HEK293 (cell line): ENCODE measurements at regions not wholly inside any gene's neighbourhood (a gene's known extent, or its start where the extent isn't known, plus 50 kb on each side); places are given as distances from the start of the nearest gene placed in this dataset.

Source experiments
- CTCF ChIA-PET: fragments of 350-600 bp; formaldehyde crosslinking; extraction: SDS; loops from one replicate; lab custom pipeline; 2021; ENCODE audit warnings: antibody characterized with exemption; lab: Yijun Ruan, JAX
- POLR2A ChIA-PET: fragments of 300-600 bp; formaldehyde crosslinking; extraction: SDS; loops from one replicate; lab custom pipeline; 2020; ENCODE audit warnings: antibody characterized with exemption, inconsistent platforms; lab: Yijun Ruan, JAX
- H3K27ac ChIP-seq: fragments of 200-500 bp; sonication (Bioruptor generic); 2 replicates; pipeline ENCODE4 v1.5.1; 2014; ENCODE audit warnings: low read depth, low read length, control low read depth, inconsistent platforms; ENCODE audit errors: extremely low read depth
- H3K36me3 ChIP-seq, 2 experiments: fragments of 200-500 bp in 1 of 2; sonication (Bioruptor generic) in 1 of 2; 1 replicate in 1 of 2; 2 replicates in 1 of 2; pipeline ENCODE4 v1.5.1; 2014 to 2017; ENCODE audit warnings: inconsistent platforms in 2 of 2, low read length in 2 of 2; ENCODE audit not compliant: control insufficient read depth in 2 of 2, insufficient read depth in 1 of 2
- H3K4me1 ChIP-seq: fragments of 200-500 bp; sonication (Bioruptor generic); 2 replicates; pipeline ENCODE4 v1.5.1; 2014; ENCODE audit warnings: mild to moderate bottlenecking, low read length, inconsistent platforms; ENCODE audit not compliant: control insufficient read depth, insufficient read depth
- H3K4me3 ChIP-seq: 2 replicates; pipeline ENCODE4 v1.5.1; 2011; ENCODE audit warnings: low read depth, mild to moderate bottlenecking, control low read depth, low read length, moderate library complexity
- H3K9me3 ChIP-seq: fragments of 200-500 bp; sonication (Bioruptor generic); 2 replicates; pipeline ENCODE4 v1.5.1; 2014; ENCODE audit warnings: low read depth, low read length, inconsistent platforms; ENCODE audit not compliant: control insufficient read depth, insufficient read depth
- BCL11B ChIP-seq: fragments of 450-650 bp; formaldehyde crosslinking; IDR thresholded peaks from 2 replicates; pipeline ENCODE4 v1.5.1; 2016; ENCODE audit warnings: low read depth, missing biosample characterization, missing genetic modification characterization
- GLI4 ChIP-seq: fragments of 450-650 bp; formaldehyde crosslinking; IDR thresholded peaks from 2 replicates; pipeline ENCODE4 v1.5.1; 2016; ENCODE audit warnings: missing biosample characterization, missing genetic modification characterization
- HOXC10 ChIP-seq: sonication (generic); formaldehyde crosslinking; IDR thresholded peaks from 2 replicates; pipeline ENCODE4 v1.8.1; 2023; ENCODE audit warnings: mild to moderate bottlenecking, missing genetic modification reagents
- KLF1 ChIP-seq: fragments of 450-650 bp; formaldehyde crosslinking; IDR thresholded peaks from 2 replicates; pipeline ENCODE4 v1.5.1; 2016; ENCODE audit warnings: missing biosample characterization, missing genetic modification characterization
- KLF10 ChIP-seq: fragments of 450-650 bp; IDR thresholded peaks from 2 replicates; pipeline ENCODE4 v1.5.1; 2018; ENCODE audit warnings: missing biosample characterization, mild to moderate bottlenecking, missing genetic modification characterization
- KLF8 ChIP-seq: fragments of 450-650 bp; formaldehyde crosslinking; IDR thresholded peaks from 2 replicates; pipeline ENCODE4 v1.5.1; 2016; ENCODE audit warnings: missing biosample characterization, missing genetic modification characterization
- MZF1 ChIP-seq: fragments of 450-650 bp; formaldehyde crosslinking; IDR thresholded peaks from 2 replicates; pipeline ENCODE4 v1.5.1; 2017; ENCODE audit warnings: missing biosample characterization, missing genetic modification characterization, borderline replicate concordance
- SETDB1 ChIP-seq: IDR thresholded peaks from one replicate; pipeline ENCODE4 v1.6.1; 2017; ENCODE audit warnings: mild to moderate bottlenecking, low read length, moderate library complexity, mixed read lengths; ENCODE audit not compliant: insufficient read length
- ZBTB1 ChIP-seq: fragments of 450-650 bp; formaldehyde crosslinking; IDR thresholded peaks from 2 replicates; pipeline ENCODE4 v1.5.1; 2016; ENCODE audit warnings: missing biosample characterization, missing genetic modification characterization
- ZFP3 ChIP-seq: fragments of 450-650 bp; formaldehyde crosslinking; IDR thresholded peaks from 2 replicates; pipeline ENCODE4 v1.5.1; 2016; ENCODE audit warnings: low read depth, missing biosample characterization, missing genetic modification characterization
- ZFP69B ChIP-seq: fragments of 450-650 bp; formaldehyde crosslinking; IDR thresholded peaks from 2 replicates; pipeline ENCODE4 v1.5.1; 2016; ENCODE audit warnings: missing biosample characterization, missing genetic modification characterization
- ZNF121 ChIP-seq: fragments of 450-650 bp; formaldehyde crosslinking; IDR thresholded peaks from 2 replicates; pipeline ENCODE4 v1.5.1; 2016; ENCODE audit warnings: missing biosample characterization, missing genetic modification characterization
- ZNF133 ChIP-seq: fragments of 450-650 bp; formaldehyde crosslinking; IDR thresholded peaks from 2 replicates; pipeline ENCODE4 v1.5.1; 2016; ENCODE audit warnings: missing biosample characterization, missing genetic modification characterization
- ZNF169 ChIP-seq: fragments of 450-650 bp; formaldehyde crosslinking; IDR thresholded peaks from 2 replicates; pipeline ENCODE4 v1.5.1; 2016; ENCODE audit warnings: missing biosample characterization, missing genetic modification characterization
- ZNF26 ChIP-seq: fragments of 450-650 bp; formaldehyde crosslinking; IDR thresholded peaks from 2 replicates; pipeline ENCODE4 v1.5.1; 2016; ENCODE audit warnings: missing biosample characterization, missing genetic modification characterization
- ZNF266 ChIP-seq: fragments of 450-650 bp; formaldehyde crosslinking; IDR thresholded peaks from 2 replicates; pipeline ENCODE4 v1.5.1; 2016; ENCODE audit warnings: missing biosample characterization, missing genetic modification characterization, low read depth
- ZNF350 ChIP-seq: fragments of 450-650 bp; formaldehyde crosslinking; IDR thresholded peaks from 2 replicates; pipeline ENCODE4 v1.5.0; 2017; ENCODE audit warnings: missing biosample characterization, mild to moderate bottlenecking, missing genetic modification characterization
- ZNF510 ChIP-seq: fragments of 450-650 bp; formaldehyde crosslinking; IDR thresholded peaks from 2 replicates; pipeline ENCODE4 v1.5.1; 2018; ENCODE audit warnings: mild to moderate bottlenecking, missing genetic modification characterization, missing biosample characterization; ENCODE audit not compliant: insufficient replicate concordance
- ZNF521 ChIP-seq: fragments of 450-650 bp; formaldehyde crosslinking; IDR thresholded peaks from 2 replicates; pipeline ENCODE4 v1.5.1; 2017; ENCODE audit warnings: missing biosample characterization, mild to moderate bottlenecking, missing genetic modification characterization
- ZNF529 ChIP-seq: fragments of 450-650 bp; formaldehyde crosslinking; IDR thresholded peaks from 2 replicates; pipeline ENCODE4 v1.5.1; 2017; ENCODE audit warnings: missing genetic modification characterization, missing biosample characterization; ENCODE audit not compliant: insufficient replicate concordance
- ZNF530 ChIP-seq: fragments of 450-650 bp; formaldehyde crosslinking; IDR thresholded peaks from 2 replicates; pipeline ENCODE4 v1.5.1; 2016; ENCODE audit warnings: low read depth, missing biosample characterization, missing genetic modification characterization
- ZNF555 ChIP-seq: fragments of 450-650 bp; formaldehyde crosslinking; conservative IDR thresholded peaks from 2 replicates; pipeline ENCODE4 v1.5.1; 2017; ENCODE audit warnings: missing biosample characterization, mild to moderate bottlenecking, missing genetic modification characterization, inconsistent platforms
- ZNF610 ChIP-seq: fragments of 450-650 bp; formaldehyde crosslinking; IDR thresholded peaks from 2 replicates; pipeline ENCODE4 v1.5.1; 2016; ENCODE audit warnings: missing biosample characterization, missing genetic modification characterization, borderline replicate concordance
- ZNF654 ChIP-seq: fragments of 450-650 bp; formaldehyde crosslinking; IDR thresholded peaks from 2 replicates; pipeline ENCODE4 v1.5.1; 2016; ENCODE audit warnings: low read depth, missing biosample characterization, missing genetic modification characterization
- ZNF768 ChIP-seq: fragments of 450-650 bp; formaldehyde crosslinking; IDR thresholded peaks from 2 replicates; pipeline ENCODE4 v1.5.1; 2018; ENCODE audit warnings: missing biosample characterization, mild to moderate bottlenecking, missing genetic modification characterization
- ZNF791 ChIP-seq: fragments of 450-650 bp; formaldehyde crosslinking; IDR thresholded peaks from 2 replicates; pipeline ENCODE4 v1.5.1; 2016; ENCODE audit warnings: missing biosample characterization, missing genetic modification characterization
- ZSCAN16 ChIP-seq: fragments of 450-650 bp; formaldehyde crosslinking; IDR thresholded peaks from 2 replicates; pipeline ENCODE4 v1.5.1; 2016; ENCODE audit warnings: missing biosample characterization, missing genetic modification characterization
- TF ChIP-seq, protein P1 (sequence below): fragments of 450-650 bp; formaldehyde crosslinking; IDR thresholded peaks from 2 replicates; pipeline ENCODE4 v1.5.1; 2016; ENCODE audit warnings: missing biosample characterization, missing genetic modification characterization
- TF ChIP-seq, protein P2 (sequence below): fragments of 450-650 bp; formaldehyde crosslinking; IDR thresholded peaks from 2 replicates; pipeline ENCODE4 v1.5.1; 2016; ENCODE audit warnings: missing biosample characterization, missing genetic modification characterization

DNA sequence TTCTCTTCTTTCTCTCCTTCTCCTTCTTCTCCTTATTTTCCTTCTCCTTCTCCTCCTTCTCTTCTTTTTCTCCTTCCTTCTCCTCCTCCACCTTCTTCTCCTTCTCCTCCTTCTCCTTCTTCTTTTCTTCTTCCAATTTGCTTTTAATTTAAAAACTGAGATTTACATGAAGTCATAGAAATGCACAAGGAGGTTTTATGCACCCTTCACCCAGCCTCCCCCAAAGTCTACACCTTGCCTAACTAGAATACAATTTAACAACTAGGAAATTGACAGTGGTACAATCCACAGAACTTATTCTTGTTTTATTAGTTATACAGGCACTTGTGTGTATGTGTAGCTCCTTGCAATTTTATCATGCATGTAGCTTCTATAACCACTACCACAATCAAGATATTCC, 826.7 kb downstream of the KCNJ2 start:
- CTCF ChIA-PET, result no interaction called here
- POLR2A ChIA-PET, result no interaction called here
- Histone ChIP-seq H3K36me3 (no peaks in the 10 kb centered on the region), H3K9me3 (no peaks in the 10 kb centered on the region), H3K4me3 (no peak overlapping the region), H3K4me1 (no peaks in the 10 kb centered on the region), H3K27ac (no peak overlapping the region)
- TF ChIP-seq ZNF529, result peak; percentile 99
- TF ChIP-seq HOXC10 (CRISPR knock-in tag), result no peak

DNA sequence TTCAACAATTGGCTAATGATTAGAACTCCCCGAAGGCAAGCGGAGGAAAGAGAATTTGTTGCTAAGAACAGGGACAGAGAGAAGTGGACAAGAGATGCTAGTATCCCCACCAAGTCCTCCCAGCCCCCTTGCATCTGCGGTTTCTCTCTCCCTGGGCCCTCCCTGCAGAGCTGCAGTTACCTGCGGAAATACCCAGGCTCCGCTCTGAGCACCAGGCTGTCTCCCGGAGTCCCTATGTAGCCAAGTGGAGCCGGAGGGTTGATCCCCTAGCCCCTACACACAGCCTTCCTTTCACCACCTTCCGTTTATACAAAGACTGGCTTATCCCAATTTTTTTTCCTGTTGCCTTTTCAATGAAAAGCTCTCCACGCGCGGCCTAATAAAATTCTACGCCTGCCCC, 834.4 kb downstream of the KCNJ2 start:
- CTCF ChIA-PET, result no interaction called here

DNA sequence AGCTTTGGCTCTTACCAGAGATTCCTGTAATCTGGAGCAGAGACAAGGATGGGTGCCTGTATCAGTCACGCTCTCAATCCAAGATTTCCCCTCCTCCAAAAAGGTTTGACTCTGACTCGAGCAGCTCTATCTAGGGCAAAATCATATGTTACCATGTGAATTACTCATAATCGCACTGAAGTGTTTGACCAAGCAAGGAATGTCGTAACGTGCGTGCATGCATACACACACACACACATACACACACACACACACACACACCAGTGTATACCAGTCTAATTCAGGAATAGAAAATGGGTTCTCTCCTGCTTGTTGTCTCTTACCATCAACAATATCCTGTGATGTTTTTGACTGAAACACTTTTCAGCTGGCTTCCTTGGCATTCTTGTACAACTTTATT, 835.1 kb downstream of the KCNJ2 start:
- CTCF ChIA-PET, result no interaction called here
- no peaks in the 10 kb centered on the region; the same call in none of the 2 replicates for H3K9me3 ChIP-seq
- TF ChIP-seq ZNF133, result no peak
- no peak for TF ChIP-seq KLF10
- TF ChIP-seq ZFP3 (tag by site-specific recombination), result no peak
- TF ChIP-seq ZNF169 (tag by site-specific recombination), result no peak

More for the DNA sequence above, 834.4 kb downstream of the KCNJ2 start:
- H3K4me3 ChIP-seq, result no peak overlapping the region
- no peaks in the 10 kb centered on the region for H3K36me3 ChIP-seq
- no peaks in the 10 kb centered on the region; the same call in none of the 2 replicates for H3K9me3 ChIP-seq
- TF ChIP-seq SETDB1, result no peak
- TF ChIP-seq, protein P1, sequence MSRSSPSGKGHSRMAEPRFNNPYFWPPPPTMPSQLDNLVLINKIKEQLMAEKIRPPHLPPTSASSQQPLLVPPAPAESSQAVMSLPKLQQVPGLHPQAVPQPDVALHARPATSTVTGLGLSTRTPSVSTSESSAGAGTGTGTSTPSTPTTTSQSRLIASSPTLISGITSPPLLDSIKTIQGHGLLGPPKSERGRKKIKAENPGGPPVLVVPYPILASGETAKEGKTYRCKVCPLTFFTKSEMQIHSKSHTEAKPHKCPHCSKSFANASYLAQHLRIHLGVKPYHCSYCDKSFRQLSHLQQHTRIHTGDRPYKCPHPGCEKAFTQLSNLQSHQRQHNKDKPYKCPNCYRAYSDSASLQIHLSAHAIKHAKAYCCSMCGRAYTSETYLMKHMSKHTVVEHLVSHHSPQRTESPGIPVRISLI (tag by site-specific recombination), result no peak
- no peak for TF ChIP-seq ZNF610
- TF ChIP-seq KLF8 (tag by site-specific recombination), result no peak
- no peak for TF ChIP-seq ZNF510 (tag by site-specific recombination)
- TF ChIP-seq ZNF791 (tag by site-specific recombination), result no peak
- no peak for TF ChIP-seq ZBTB1
- no peak for TF ChIP-seq ZNF521
- TF ChIP-seq GLI4 (tag by site-specific recombination), result no peak
- TF ChIP-seq ZNF266 (tag by site-specific recombination), result no peak
- no peak for TF ChIP-seq MZF1 (tag by site-specific recombination)
- TF ChIP-seq ZNF530 (tag by site-specific recombination), result no peak
- H3K4me1 ChIP-seq, result no peaks in the 10 kb centered on the region
- POLR2A ChIA-PET, result no interaction called here
- H3K27ac ChIP-seq, result no peak overlapping the region

DNA sequence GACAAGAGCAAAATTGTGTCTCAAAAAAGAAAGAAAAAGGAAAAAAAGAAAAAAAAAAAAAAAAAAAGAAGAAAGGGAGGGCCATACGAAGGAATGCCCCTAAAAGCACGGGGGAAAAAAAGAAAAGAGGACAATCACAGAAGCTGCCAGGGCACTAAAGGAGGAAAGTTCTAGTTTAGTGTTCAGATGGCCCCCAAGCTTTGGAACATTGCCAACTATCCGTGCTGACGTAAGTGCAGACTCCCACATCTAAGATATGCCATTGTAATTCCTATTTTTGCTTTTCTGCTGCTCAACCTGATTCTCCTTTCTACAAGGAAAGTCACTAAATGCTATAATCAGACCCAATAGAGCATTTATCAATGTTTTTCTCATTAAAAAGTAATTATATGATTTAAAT, 842.1 kb downstream of the KCNJ2 start:
- H3K36me3 ChIP-seq, result no peaks in the 10 kb centered on the region
- no peak overlapping the region for H3K4me3 ChIP-seq
- POLR2A ChIA-PET, result interaction anchor here (0.7 kb wide), 1 partner anchor 25 kb away, joined by 6 read pairs; no protein-coding TSS in a partner anchor
- no peaks in the 10 kb centered on the region; the same call in 1 of the 2 replicates for H3K9me3 ChIP-seq
- TF ChIP-seq ZNF768 (tag by site-specific recombination), result no peak
- TF ChIP-seq ZNF555 (tag by site-specific recombination), result no peak
- no peak for TF ChIP-seq ZNF26
- no peak for TF ChIP-seq SETDB1
- no peak for TF ChIP-seq BCL11B (tag by site-specific recombination)
- TF ChIP-seq, protein P2, sequence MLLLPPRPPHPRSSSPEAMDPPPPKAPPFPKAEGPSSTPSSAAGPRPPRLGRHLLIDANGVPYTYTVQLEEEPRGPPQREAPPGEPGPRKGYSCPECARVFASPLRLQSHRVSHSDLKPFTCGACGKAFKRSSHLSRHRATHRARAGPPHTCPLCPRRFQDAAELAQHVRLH (tag by site-specific recombination), result no peak
- no peak for TF ChIP-seq KLF1 (tag by site-specific recombination)
- no peak for TF ChIP-seq ZFP69B (tag by site-specific recombination)
- TF ChIP-seq ZNF121 (tag by site-specific recombination), result no peak
- TF ChIP-seq ZNF654 (tag by site-specific recombination), result no peak
- TF ChIP-seq ZSCAN16, result no peak
- TF ChIP-seq ZNF350, result no peak
- TF ChIP-seq, all 188 proteins: peak for 0
- no peaks in the 10 kb centered on the region for H3K4me1 ChIP-seq
- H3K27ac ChIP-seq, result no peak overlapping the region
- CTCF ChIA-PET, result no interaction called here

More for the DNA sequence above, 835.1 kb downstream of the KCNJ2 start:
- H3K27ac ChIP-seq, result no peak overlapping the region
- H3K36me3 ChIP-seq, result no peaks in the 10 kb centered on the region
- H3K4me3 ChIP-seq, result no peak overlapping the region
- H3K4me1 ChIP-seq, result no peaks in the 10 kb centered on the region
- POLR2A ChIA-PET, result no interaction called here
